HL-60/S4 treated with phorbol 12-myristate 13-acetate at 8.2 ng/mL for 4 days and 3 days (cell line): ENCODE measurements at regions not wholly inside any gene's neighbourhood (a gene's known extent, or its start where the extent isn't known, plus 50 kb on each side); places are given as distances from the start of the nearest gene placed in this dataset.
"Not testable (repeated sequence)": the region's sequence is repeated elsewhere in the genome, so short reads cannot be mapped to it uniquely, and the experiment has no call there.

Experiments
- in situ Hi-C: fragments of 300-500 bp; cut with MboI; formaldehyde crosslinking; loops from 2 replicates; pipeline ENCODE4 v1.15.0; 2022; ENCODE audit warnings: low sequenced_read_pairs

DNA sequence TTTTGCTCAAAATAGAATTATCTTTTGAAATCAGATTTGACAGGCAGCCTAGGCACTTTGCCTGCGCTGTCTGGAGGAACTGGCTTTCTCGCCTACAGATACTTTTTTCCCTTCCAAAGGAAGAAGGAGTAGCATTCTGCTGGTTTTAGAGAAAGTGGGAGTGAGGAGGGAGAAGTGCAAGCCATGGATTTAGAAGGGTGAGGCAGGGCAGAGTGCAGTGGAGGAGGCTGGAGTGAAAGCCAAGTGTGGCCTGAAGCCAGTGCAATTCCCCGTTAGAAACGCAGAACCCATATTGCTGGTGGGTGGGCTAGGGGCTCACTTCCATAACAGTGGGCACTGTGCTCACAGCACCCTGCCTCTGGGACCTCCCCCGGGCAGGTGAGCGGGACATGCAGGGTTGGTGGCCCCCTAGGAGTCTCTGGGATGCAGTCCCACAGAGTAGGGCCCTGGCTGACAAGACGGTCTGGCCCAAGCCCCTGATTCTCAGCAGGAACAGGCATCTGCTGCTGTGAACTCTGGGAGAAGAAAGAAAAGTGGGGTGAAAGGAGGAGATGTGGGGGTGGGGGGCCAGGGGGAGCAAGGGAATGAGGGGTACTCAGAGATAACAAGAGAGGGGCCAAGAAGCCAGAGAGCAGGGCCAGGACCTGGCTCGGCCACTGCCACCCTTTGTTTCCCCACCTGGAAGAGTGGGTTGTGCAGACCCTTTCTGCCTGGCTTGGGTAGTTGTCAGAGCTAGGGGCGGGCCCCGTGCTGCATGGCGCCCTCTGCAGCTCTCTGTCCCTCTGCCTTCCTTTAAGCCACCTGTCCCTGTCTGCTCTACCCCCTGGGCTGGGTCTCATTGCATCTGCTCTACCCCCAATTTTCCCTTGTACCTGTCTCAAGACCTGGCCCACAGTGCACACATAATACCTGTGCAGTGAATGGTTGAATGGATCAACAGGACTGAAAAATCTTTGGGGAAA lies 273.5 kb upstream of the HS6ST1 start:
- in situ Hi-C loops, result no loop called here

DNA sequence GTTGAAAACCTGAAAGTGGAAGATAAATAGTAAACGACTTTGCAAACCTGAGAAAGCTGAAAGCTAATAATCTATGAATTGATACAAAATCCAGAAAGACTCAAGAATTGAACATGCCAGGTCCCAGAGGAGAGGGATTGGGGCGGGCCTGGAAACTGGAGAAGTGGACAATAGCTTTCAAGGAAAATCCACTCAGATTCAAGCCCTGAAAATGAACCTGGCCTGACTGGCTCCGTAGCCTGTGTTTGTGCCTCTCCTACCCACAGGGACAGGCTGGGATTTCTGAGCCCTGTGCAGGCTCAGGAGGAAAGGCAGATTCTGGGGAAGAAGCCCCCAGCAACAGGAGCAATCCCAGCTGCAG lies 274.8 kb upstream of the HS6ST1 start:
- in situ Hi-C loops, result no loop called here

DNA sequence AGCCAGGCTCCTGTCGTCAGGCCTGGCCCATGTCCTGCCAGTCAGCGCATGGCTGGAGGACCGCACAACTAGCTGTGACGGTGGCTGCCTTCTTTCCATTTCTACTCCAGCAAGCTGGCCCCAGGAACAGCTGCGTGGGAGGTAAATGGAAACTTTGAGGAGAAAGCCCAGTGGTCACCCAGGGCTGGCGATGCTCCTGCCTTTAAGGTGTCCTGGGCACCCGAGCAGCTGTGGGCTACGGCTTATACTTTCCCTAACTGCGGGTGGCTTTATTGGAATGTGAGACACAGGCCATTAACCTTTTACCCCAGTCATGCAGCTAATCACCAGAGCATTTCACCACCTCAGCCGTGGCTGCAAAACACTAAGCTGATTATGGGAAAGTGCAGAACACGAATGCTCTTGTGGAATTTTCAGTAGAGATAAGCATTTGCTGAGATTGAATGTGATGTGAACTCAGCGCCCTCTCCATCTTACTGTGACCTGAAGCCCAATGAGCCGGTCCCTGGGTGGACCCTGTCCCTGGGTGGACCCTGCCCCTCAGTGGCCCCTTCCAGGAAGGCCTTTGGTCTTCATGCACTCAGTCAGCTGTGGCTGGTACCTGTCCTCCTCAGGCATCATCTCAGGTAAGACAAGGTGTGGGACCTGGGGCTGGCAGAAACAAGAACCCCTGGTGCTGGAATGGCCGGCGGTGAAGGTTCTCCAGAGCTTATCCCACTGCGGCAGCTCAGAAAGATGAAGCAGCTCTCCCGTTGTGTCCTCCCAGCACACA lies 275.4 kb upstream of the HS6ST1 start:
- in situ Hi-C loops, result no loop called here

DNA sequence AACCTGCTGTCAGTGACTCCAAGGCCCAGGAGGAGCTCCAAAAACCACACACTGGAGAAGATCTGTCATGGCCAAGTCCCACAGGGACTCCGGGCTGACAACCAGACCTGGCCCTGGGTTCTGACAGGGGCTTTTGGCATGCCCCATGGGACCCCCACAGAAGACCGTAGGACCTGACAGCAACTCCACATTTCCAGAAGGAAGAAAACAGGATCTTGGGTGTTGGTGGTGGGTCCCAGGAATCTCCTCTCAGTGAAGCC lies 275.9 kb upstream of the HS6ST1 start:
- in situ Hi-C loops, result no loop called here

DNA sequence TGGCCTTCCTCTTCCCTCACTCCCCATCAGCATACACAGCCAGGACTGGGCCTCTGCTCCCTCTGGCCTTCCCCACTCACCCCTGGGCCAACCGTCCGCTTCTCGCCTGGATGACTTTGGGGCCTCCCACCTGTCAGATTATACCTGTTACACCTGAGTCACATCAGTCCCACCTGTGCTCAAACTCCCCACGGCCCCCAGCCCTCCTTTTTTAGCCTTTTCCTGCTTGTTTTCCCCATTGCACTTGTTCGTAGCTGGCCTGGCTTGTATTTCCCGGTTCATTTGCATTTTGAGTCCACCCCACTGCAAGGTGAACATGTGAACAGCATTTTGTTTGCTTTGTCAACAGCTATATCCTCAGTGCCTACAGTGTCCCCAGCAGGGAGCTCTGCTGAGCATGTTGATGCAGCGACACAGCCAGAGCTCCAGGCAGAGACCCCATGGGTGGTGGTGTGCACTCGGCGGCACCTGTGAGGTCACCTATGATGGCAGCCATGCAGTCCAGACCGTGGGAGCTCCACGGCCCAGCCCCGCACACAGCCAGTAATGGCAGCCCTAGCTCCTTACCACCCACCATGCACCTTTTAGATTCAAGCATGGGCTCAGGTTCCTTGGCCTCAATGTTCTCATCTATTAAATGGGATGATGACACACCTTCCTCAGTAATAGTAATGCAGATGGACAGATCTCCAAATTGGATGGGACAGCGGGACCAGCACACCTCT lies 276.4 kb upstream of the HS6ST1 start:
- in situ Hi-C loops, result no loop called here

DNA sequence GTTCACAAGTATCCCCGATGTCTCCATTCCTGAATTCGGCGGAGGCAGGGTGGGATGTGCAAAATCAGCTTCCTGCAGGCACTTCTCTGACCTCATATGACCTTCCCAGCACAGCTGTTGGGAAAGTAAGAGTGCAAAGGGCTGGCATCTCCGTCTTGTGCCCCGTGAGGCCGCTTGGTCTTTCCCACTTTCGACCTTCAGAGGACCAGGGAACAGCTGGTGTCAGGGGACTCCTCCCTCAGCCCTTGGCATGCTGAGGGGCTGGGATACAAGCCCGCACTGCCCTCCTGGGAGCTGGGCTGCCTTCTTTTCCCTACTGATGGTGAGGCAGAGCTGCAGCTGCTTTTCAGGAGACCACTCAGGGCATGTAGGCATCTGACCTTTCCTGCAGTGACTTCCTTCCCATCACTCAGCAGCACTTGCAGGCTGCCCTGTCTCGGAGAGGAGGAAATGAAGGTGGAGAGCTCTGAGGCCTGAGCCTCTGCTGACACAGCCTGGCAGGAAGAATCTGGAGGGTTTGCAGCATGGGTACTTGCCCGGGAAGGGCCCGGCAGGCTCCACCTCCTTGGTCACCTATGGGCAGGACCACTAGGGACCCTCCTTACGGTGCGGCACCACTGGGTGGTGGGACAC lies 277.2 kb upstream of the HS6ST1 start:
- in situ Hi-C loops, result no loop called here

DNA sequence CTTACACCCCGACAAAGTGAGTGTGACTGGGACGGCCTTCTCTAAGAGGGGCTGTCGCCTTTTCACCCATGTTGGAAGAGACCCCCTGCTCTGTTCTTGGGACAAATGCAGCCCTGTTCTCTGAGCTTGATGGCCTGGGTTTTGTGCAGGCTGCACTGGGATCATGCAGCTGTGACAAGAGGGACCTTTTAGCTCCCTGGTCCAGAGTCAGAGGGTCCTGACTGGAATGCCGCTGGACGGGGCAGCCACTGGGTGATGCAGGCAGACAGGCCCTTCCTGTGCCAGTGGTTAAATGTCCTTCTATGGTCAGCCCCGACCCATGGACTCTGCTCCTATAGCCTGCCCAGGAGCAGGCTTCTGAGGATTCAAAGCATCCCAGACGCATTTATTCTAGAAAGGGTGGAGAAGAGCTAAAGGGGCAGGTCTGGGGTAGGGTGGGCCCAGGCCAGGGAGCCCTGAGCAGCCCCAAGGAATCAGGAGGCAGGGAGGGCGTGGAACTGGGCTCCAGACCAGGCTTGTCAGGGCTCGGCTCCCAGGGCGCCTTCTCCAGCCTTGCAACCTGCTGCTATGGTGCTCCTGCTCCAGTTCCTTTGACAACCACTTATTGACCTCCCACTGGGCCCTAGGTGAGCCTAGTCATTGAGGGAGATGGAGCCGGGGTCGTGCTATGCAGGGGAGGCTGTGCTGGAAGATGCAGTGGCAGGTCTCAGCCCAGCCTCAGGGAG lies 277.9 kb upstream of the HS6ST1 start:
- in situ Hi-C loops, result no loop called here

DNA sequence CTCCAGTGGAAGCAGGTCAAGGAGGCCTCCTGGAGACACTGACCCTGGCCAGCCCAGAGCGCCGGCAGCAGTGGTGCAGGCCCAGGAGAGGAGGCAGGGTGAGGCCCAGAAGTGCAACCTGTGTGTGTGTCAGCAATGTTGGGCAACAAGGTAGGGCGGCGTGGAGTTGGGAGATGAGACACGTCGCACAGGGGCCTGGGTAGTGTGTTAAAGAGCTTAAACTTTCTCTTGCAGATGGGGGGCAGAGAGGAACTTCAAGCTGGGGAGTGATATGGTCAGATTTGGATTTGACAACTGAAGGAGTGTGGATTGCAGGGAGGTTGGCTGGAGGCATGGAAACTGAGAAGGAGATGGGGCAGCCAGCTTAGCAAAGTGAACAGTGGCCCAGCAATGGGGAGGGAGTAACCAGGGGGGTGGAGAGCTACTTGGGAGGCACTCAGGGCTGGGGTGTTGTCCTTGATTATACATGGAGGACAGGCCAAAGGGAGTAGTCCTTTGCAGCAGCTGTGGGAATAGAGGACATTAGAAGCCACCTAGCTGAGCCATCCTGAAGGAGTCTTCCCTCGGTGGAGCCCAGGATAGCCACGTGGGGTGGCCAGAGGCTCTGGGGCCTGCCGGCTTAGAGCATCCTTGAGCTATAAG lies 278.6 kb upstream of the HS6ST1 start:
- in situ Hi-C loops, result no loop called here

DNA sequence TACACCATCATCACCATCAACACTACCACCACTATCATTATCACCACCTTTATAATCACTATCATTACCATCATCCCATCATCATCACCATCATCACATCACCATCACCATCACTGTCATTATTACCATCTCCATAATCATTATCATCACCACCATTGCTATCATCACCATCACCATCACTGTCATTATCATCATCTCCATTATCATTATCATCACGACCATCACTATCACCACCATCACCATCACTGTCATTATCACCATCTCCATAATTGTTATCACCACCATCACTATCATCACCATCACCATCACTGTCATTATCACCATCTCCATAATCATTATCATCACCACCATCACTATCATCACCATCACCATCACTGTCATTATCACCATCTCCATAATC lies 279.6 kb upstream of the HS6ST1 start:
- in situ Hi-C loops, result not testable (repeated sequence)

DNA sequence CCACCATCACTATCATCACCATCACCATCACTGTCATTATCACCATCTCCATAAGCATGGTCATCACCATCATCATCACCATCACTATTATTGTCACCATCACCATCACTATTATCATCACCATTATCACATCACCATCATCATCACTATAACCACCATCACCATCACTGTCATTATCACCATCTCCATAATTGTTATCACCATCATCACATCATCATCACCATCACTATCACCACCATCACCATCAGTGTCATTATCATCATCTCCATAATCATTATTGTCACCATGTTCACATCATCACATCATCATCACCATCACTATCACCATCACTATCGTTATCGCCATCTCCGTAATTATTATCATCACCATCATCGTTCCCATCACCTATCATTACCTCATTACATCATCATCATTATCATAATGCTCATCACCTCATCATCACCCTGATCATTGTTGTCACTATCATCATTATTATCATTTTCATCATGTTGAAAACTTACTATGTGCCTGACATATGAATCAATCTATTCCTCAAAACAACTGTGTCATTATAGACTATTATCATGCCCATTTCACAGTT lies 280.3 kb upstream of the HS6ST1 start:
- in situ Hi-C loops, result no loop called here

DNA sequence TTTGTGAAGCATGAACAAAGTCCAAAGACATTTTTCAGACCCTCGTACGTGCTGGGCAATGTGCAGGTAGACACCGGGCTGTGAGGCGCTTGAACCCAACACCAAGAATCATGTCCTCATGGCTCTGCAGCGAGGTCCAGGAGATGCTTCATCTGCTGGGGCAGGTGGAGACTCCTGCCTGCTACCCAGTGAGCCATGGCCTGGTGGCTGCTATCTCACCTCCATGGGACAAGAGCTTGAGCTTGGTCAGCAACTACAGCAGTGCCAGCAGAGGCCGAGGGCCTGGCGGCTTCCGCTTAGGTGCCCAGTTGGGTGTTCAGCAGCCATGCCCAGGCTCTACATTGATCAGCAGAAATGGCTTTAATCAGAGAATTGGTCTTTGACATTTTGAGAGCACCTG lies 281.0 kb upstream of the HS6ST1 start:
- in situ Hi-C loops, result no loop called here

DNA sequence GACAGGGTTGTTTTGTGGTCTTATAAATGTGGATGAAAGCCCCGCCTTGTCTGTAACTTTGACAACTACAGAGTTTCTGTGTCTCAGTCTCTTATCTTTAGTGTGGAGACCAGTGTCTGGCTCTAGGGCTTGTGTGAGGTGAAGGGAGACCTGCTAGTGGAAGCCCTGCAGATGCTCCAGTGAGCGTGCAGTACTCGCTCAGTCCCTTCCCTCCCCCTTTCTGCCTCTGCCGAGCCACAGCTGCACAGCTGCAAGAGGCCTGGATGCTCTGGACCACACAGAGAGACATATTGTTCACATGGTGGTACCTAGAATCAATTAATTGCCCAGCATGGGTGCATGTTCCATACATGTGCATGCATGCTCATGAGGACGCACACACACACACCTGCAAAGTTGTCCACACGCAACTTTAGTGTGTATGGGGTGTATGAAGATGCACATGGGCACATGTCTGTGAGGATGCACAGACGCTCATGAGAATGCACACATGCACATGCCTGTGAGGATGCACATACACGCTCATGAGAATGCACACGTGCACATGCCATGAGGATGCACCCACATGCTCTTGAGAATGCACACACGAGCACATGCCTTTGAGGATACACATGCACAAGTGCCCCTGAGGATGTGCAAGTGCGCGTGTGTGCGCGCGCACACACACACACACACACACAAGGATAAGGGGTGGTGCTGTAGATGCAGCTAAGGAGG lies 282.1 kb upstream of the HS6ST1 start:
- in situ Hi-C loops, result no loop called here

DNA sequence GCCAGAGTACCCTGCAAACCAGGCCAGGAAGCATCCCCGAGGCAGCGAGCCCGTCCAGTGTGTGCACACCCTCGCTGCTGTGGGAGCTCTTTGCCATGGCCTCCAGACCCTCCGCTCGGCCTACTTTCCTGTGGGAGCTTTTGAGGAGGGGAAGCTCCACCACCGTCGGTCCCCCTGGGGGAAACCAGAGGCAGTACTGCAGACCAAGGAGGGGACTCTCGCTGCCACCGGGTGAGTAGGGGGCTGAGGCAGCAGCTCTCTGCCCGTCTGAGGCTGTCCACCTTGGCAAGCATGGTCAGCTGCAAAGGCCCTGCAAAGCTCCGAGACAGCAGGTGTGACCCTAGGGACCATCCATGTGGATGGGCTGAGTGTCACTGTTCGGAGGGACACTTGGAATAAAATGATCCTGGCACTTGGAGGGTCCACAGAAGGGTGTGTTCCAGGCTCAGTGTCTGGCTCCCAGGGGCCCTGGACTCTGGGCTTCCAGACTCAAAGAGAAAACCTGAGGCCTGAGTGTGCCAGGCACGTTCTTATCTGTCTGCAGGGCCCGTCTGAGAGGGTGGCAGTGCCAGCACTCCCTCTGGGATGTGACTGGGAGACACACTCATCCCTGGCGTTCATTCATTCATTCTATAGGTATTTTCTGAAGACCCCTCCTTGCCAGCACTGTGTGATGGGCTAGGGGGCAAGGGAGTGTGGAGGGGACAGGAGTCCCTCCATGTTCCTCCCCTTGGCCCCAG lies 282.8 kb upstream of the HS6ST1 start:
- in situ Hi-C loops, result no loop called here

DNA sequence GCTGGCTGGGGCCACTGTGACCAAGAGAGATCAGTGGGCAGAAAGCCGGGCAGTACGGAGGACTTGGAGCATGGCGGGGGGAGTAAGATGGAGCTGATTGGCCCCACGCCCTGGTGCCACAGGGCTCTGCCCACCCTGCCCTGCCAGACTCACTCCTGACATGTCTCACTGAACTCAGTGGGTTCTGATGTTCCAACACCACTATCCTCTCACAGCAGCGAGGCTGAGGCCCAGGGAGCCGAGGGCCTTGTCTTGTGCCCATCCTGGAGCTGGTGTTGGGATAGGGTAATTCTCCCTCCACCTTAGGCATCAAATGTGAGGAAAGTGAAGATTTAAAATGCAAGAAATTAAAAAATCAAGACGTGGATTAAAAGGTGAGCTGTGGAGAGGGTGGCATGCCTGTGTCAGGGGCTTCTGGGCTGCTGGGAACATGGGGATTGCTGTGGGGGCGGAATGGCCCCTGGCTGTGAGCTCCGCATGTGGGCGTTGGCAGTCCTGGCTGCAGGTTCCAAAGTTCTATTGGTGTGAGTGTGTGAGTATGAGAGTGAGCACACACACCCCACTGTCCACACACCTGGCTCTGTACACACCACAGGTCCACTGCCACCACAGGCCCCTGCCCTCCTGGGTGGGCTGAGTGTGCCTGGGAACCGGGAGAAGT lies 283.5 kb upstream of the HS6ST1 start:
- in situ Hi-C loops, result no loop called here

DNA sequence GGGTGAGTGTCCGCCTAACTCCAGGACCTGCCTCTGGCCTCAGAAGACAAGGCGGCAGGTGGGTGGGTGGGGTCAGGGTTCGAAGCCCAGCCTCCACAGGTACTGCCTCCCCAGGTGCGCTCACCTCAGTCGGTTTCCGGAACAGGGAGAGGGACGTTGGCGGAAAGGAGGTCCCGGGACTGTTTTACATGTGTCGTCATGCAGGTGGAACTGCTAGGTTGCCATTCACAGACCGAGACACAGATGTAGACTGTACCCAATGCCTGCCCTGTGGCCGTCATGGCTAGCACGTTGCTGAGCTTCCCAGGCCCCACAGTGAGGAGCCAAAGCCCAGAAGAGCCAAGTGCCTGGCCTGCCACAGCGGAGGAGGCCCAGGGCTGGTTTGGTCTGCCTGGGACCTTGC lies 284.0 kb upstream of the HS6ST1 start:
- in situ Hi-C loops, result no loop called here

DNA sequence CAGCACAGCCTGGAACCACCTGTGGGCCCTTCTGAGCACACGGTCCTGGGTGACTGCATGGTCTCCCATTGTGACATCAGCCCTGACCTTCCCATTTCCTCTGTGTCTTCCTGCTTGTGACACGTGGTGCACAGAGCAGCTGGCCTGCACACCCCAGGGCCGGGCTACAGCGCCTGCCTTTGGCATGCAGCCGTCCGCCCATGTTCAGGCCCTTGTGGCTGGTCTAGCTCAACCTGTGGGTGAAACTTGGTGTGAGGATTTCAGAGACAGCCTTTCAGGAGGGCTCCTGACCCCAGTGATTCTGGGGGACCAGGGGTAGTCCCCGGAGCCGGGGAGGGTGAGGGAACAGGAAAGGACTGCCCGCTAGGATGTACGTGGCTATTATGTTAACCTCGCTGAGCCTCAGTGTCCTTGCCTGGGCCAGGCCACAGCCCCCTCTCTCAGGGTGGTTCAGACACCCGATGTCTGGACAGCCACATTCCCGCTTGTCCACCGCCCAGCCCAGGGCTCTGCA lies 284.8 kb upstream of the HS6ST1 start:
- in situ Hi-C loops, result no loop called here

DNA sequence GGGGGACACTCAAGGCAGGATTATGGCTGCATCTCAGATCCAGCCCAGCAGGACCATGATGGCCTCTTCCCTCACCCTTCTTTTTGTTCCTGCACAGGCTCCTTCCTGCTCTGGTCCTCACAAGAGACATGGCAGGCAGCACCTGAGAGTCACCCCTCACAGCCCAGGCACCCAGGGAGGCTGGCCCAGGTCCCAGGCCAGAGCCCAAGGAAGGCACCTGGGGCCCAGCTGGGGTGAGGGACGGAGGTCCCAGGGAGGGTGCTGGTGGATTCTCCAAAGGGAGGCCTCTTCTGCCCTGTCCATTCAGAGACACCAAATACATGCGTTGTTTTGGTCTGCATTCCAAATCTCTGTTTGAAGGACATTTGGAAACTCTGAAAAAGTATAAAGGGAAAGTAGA lies 285.4 kb upstream of the HS6ST1 start:
- in situ Hi-C loops, result no loop called here

DNA sequence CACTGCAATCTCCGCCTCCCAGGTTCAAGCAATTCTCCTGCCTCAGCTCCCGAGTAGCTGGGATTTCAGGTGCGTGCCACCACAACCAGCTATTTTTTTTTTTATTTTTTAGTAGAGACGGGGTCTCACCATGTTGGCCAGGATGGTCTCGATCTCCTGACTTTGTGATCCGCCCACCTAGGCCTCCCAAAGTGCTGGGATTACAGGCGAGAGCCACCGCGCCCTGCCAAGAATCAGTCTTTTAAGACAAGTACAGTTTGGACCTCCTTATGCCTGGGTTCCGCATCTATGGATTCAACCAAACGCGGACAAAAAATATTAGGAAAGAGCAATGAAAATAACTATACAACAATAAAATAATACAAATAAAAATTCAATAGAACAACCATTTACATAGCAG lies 285.9 kb upstream of the HS6ST1 start:
- in situ Hi-C loops, result not testable (repeated sequence)
